ENCODE measurements at regions not wholly inside any gene's neighbourhood (a gene's known extent, or its start where the extent isn't known, plus 50 kb on each side); places are given as distances from the start of the nearest gene placed in this dataset.

DNA sequence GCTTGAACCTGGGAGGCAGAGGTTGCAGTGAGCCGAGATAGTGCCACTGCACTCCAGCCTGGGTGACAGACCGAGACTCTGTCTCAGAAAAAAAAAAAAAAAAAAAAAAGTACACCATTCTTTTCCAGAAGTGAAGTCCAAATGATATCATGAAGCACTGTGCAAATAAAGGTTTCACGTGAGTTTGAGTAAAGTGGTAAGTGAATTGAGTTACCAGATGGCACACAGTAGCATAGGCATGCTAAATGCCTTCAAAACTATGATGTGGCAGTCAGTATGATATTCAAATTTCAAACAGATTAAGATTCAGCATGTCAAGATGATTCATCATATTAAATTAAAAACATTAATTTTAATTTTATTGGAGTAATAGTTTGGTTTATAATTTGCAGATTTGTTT is 195.2 kb downstream of the TAF11L14 start:
- TF ChIP-seq POLR2A (IDR thresholded peaks at IDR 0.05; ENCODE audit: low read depth, low read length) (no peak), POLR2AphosphoS5 (IDR thresholded peaks at IDR 0.05; ENCODE audit: low read depth, low read length) (no peak), TAF1 (IDR thresholded peaks at IDR 0.05; ENCODE audit: borderline replicate concordance, low read depth, low read length) (no peak)

Data from GM12892 (cell line).